CD4-positive, CD25-positive, alpha-beta regulatory T cell (primary cell): ENCODE measurements at regions not wholly inside any gene's neighbourhood (a gene's known extent, or its start where the extent isn't known, plus 50 kb on each side); places are given as distances from the start of the nearest gene placed in this dataset.

Experiments used
- ATAC-seq, 2 donors: fragments of 150-1000 bp; cut with Tn5 transposase; one replicate each; pipeline ENCODE4 v1.10.0; 2021; ENCODE audit warnings: low read depth in 2 of 2, moderate number of reproducible peaks in 2 of 2, moderate library complexity in 1 of 2
- DNase-seq, 3 donors: peaks; one replicate each; pipeline versions ENCODE4 v3.0.0 to v3.0.0-alpha.2; 2012 to 2022; ENCODE audit warnings: mixed read lengths in 1 of 3
- H3K27ac ChIP-seq: one replicate; pipeline ENCODE4 v1.7.0; 2013; ENCODE audit warnings: mild to moderate bottlenecking, low read length; ENCODE audit not compliant: insufficient read depth, poor library complexity, severe bottlenecking
- H3K27me3 ChIP-seq: one replicate; pipeline ENCODE4 v1.7.0; 2013; ENCODE audit warnings: low read length; ENCODE audit not compliant: control insufficient read depth, insufficient read depth
- H3K36me3 ChIP-seq: one replicate; pipeline ENCODE4 v1.7.0; 2013; ENCODE audit warnings: mild to moderate bottlenecking, low read length, moderate library complexity; ENCODE audit not compliant: control insufficient read depth, insufficient read depth
- H3K4me1 ChIP-seq: 2 replicates; pipeline ENCODE4 v1.7.0; 2013; ENCODE audit warnings: mild to moderate bottlenecking, low read length; ENCODE audit not compliant: insufficient read depth, control insufficient read depth, poor library complexity, severe bottlenecking
- H3K4me3 ChIP-seq: one replicate; pipeline ENCODE4 v1.7.0; 2013; ENCODE audit warnings: low read depth, mild to moderate bottlenecking, low read length, moderate library complexity
- H3K9me3 ChIP-seq, 2 experiments: 1 replicate in 1 of 2; 2 replicates in 1 of 2; pipeline ENCODE4 v1.7.0; 2013; ENCODE audit warnings: low read length in 2 of 2, mild to moderate bottlenecking in 1 of 2, moderate library complexity in 1 of 2; ENCODE audit not compliant: control insufficient read depth in 2 of 2
- H3K27ac Mint-ChIP-seq, 3 donors: one replicate each; pipeline ENCODE4 v1.8.0; 2020 to 2022; ENCODE audit warnings: mild to moderate bottlenecking in 3 of 3, mixed read lengths in 3 of 3, moderate library complexity in 2 of 3
- H3K27me3 Mint-ChIP-seq: one replicate; pipeline ENCODE4 v1.8.0; 2022; ENCODE audit warnings: mild to moderate bottlenecking, mixed read lengths
- H3K36me3 Mint-ChIP-seq: one replicate; pipeline ENCODE4 v1.8.0; 2020; ENCODE audit warnings: mixed read lengths
- H3K4me1 Mint-ChIP-seq, 4 donors: one replicate each; pipeline ENCODE4 v1.8.0; 2020 to 2022; ENCODE audit warnings: mixed read lengths in 4 of 4, mild to moderate bottlenecking in 1 of 4
- H3K4me3 Mint-ChIP-seq, 4 donors: one replicate each; pipeline ENCODE4 v1.8.0; 2020 to 2022; ENCODE audit warnings: mild to moderate bottlenecking in 4 of 4, mixed read lengths in 4 of 4, moderate library complexity in 3 of 4
- H3K9me3 Mint-ChIP-seq, 7 donors: one replicate each; pipeline ENCODE4 v1.8.0; 2020 to 2022; ENCODE audit warnings: mixed read lengths in 7 of 7, mild to moderate bottlenecking in 3 of 7, moderate library complexity in 2 of 7

- no peaks in the 10 kb centered on the region for H3K27me3 ChIP-seq
- H3K4me1 Mint-ChIP-seq: no peaks in the 10 kb centered on the region
- no peaks in the 10 kb centered on the region for H3K36me3 Mint-ChIP-seq
- H3K27ac Mint-ChIP-seq: no peak overlapping the region
- H3K36me3 ChIP-seq: no peaks in the 10 kb centered on the region
- no peaks in the 10 kb centered on the region for H3K27me3 Mint-ChIP-seq
- H3K27ac ChIP-seq: no peak overlapping the region
- H3K4me1 ChIP-seq: no peaks in the 10 kb centered on the region
- peaks cover 0 to 7% (median 3%) of the 10 kb centered on the region in 7 donors for H3K9me3 Mint-ChIP-seq
- no peak overlapping the region for H3K4me3 Mint-ChIP-seq
- DNase-seq: no peak
- H3K4me3 ChIP-seq: no peak overlapping the region
- ATAC-seq: no peak
- no peaks in the 10 kb centered on the region for H3K9me3 ChIP-seq
Measured at GRCh38 chr3:29083081-29083480, 197.8 kb upstream of the RBMS3 start.

GRCh38 chr3:29083676-29084075 is 197.2 kb upstream of the RBMS3 start:
- no peak for ATAC-seq
- Mint-ChIP-seq H3K27ac (no peak overlapping the region), H3K36me3 (no peaks in the 10 kb centered on the region), H3K27me3 (no peaks in the 10 kb centered on the region), H3K4me1 (no peaks in the 10 kb centered on the region), H3K4me3 (no peak overlapping the region), H3K9me3 (peaks cover 0 to 7% (median 3%) of the 10 kb centered on the region in 7 donors)
- Histone ChIP-seq H3K27ac (no peak overlapping the region), H3K4me1 (no peaks in the 10 kb centered on the region), H3K27me3 (no peaks in the 10 kb centered on the region), H3K9me3 (no peaks in the 10 kb centered on the region), H3K36me3 (no peaks in the 10 kb centered on the region), H3K4me3 (no peak overlapping the region)
- DNase-seq: no peak

GRCh38 chr3:29088579-29088978 is 192.3 kb upstream of the RBMS3 start:
- no peak overlapping the region for H3K27ac Mint-ChIP-seq
- no peaks in the 10 kb centered on the region for H3K27me3 Mint-ChIP-seq
- no peak overlapping the region for H3K27ac ChIP-seq
- H3K4me1 ChIP-seq: no peaks in the 10 kb centered on the region
- H3K27me3 ChIP-seq: no peaks in the 10 kb centered on the region
- H3K4me3 ChIP-seq: no peak overlapping the region
- H3K4me1 Mint-ChIP-seq: peaks cover 0 to 10% (median 5%) of the 10 kb centered on the region in 4 donors
- no peaks in the 10 kb centered on the region for H3K36me3 ChIP-seq
- H3K9me3 ChIP-seq: no peaks in the 10 kb centered on the region
- ATAC-seq (no peak), DNase-seq (no peak)
- H3K4me3 Mint-ChIP-seq: no peak overlapping the region
- peaks cover 0 to 11% (median 7%) of the 10 kb centered on the region in 7 donors for H3K9me3 Mint-ChIP-seq
- H3K36me3 Mint-ChIP-seq: no peaks in the 10 kb centered on the region

GRCh38 chr3:29090912-29091597 is 189.8 kb upstream of the RBMS3 start:
- H3K36me3 Mint-ChIP-seq: no peaks in the 10 kb centered on the region
- no peaks in the 10 kb centered on the region for H3K27me3 Mint-ChIP-seq
- DNase-seq: no peak
- H3K4me3 Mint-ChIP-seq: no peak overlapping the region
- peaks cover 2 to 15% (median 5%) of the 10 kb centered on the region in 7 donors for H3K9me3 Mint-ChIP-seq
- peaks cover 0 to 10% (median 5%) of the 10 kb centered on the region in 4 donors for H3K4me1 Mint-ChIP-seq
- Histone ChIP-seq H3K27me3 (no peaks in the 10 kb centered on the region), H3K36me3 (no peaks in the 10 kb centered on the region), H3K27ac (no peak overlapping the region), H3K4me3 (no peak overlapping the region), H3K4me1 (no peaks in the 10 kb centered on the region), H3K9me3 (no peaks in the 10 kb centered on the region)
- no peak for ATAC-seq
- H3K27ac Mint-ChIP-seq: no peak overlapping the region

- H3K36me3 Mint-ChIP-seq: no peaks in the 10 kb centered on the region
- no peak overlapping the region for H3K4me3 ChIP-seq
- peaks cover 0 to 10% (median 5%) of the 10 kb centered on the region in 4 donors for H3K4me1 Mint-ChIP-seq
- H3K4me3 Mint-ChIP-seq: no peak overlapping the region
- H3K27ac ChIP-seq: no peak overlapping the region
- no peaks in the 10 kb centered on the region for H3K27me3 ChIP-seq
- DNase-seq (no peak), ATAC-seq (no peak)
- no peaks in the 10 kb centered on the region for H3K4me1 ChIP-seq
- H3K9me3 ChIP-seq: peaks cover 0 to under 1% of the 10 kb centered on the region in 2 experiments
- H3K27ac Mint-ChIP-seq: no peak overlapping the region
- no peaks in the 10 kb centered on the region for H3K27me3 Mint-ChIP-seq
- peaks cover 4 to 17% (median 6%) of the 10 kb centered on the region in 7 donors for H3K9me3 Mint-ChIP-seq
- no peaks in the 10 kb centered on the region for H3K36me3 ChIP-seq
Measured at GRCh38 chr3:29091599-29092189, 189.2 kb upstream of the RBMS3 start.

- DNase-seq (no peak), ATAC-seq (no peak)
- H3K9me3 ChIP-seq: peaks cover 0 to 7% of the 10 kb centered on the region in 2 experiments
- Mint-ChIP-seq H3K36me3 (no peaks in the 10 kb centered on the region), H3K4me1 (peaks cover 0 to 10% (median 5%) of the 10 kb centered on the region in 4 donors), H3K27me3 (no peaks in the 10 kb centered on the region), H3K4me3 (no peak overlapping the region), H3K27ac (no peak overlapping the region), H3K9me3 (peaks cover 5 to 17% (median 10%) of the 10 kb centered on the region in 7 donors)
- no peak overlapping the region for H3K27ac ChIP-seq
- H3K4me1 ChIP-seq: no peaks in the 10 kb centered on the region
- no peaks in the 10 kb centered on the region for H3K27me3 ChIP-seq
- no peak overlapping the region for H3K4me3 ChIP-seq
- H3K36me3 ChIP-seq: no peaks in the 10 kb centered on the region
Measured at GRCh38 chr3:29092348-29092747, 188.5 kb upstream of the RBMS3 start.

GRCh38 chr3:29099296-29099695 is 181.6 kb upstream of the RBMS3 start:
- Histone ChIP-seq H3K4me3 (no peak overlapping the region), H3K36me3 (no peaks in the 10 kb centered on the region), H3K9me3 (peaks cover 0 to 12% of the 10 kb centered on the region in 2 experiments), H3K27me3 (no peaks in the 10 kb centered on the region), H3K4me1 (no peaks in the 10 kb centered on the region), H3K27ac (no peak overlapping the region)
- Mint-ChIP-seq H3K4me3 (no peak overlapping the region), H3K27me3 (no peaks in the 10 kb centered on the region), H3K36me3 (no peaks in the 10 kb centered on the region), H3K4me1 (no peaks in the 10 kb centered on the region), H3K27ac (no peak overlapping the region), H3K9me3 (peaks cover 0 to 17% (median 9%) of the 10 kb centered on the region in 7 donors)
- ATAC-seq (no peak), DNase-seq (no peak)

- Histone ChIP-seq H3K36me3 (no peaks in the 10 kb centered on the region), H3K27me3 (no peaks in the 10 kb centered on the region), H3K4me3 (no peak overlapping the region), H3K4me1 (no peaks in the 10 kb centered on the region), H3K27ac (no peak overlapping the region), H3K9me3 (peaks cover 0 to 12% of the 10 kb centered on the region in 2 experiments)
- Mint-ChIP-seq H3K4me3 (no peak overlapping the region), H3K27ac (no peak overlapping the region), H3K9me3 (peaks cover 0 to 17% (median 9%) of the 10 kb centered on the region in 7 donors), H3K4me1 (no peaks in the 10 kb centered on the region), H3K27me3 (no peaks in the 10 kb centered on the region), H3K36me3 (no peaks in the 10 kb centered on the region)
- DNase-seq (no peak), ATAC-seq (no peak)
Measured at GRCh38 chr3:29099775-29100174, 181.1 kb upstream of the RBMS3 start.
